PFSK-1 (cell line): ENCODE measurements at regions not wholly inside any gene's neighbourhood (a gene's known extent, or its start where the extent isn't known, plus 50 kb on each side); places are given as distances from the start of the nearest gene placed in this dataset.

Source experiments
- FOXP2 ChIP-seq: optimal IDR thresholded peaks from 2 replicates; pipeline ENCODE3; 2011; ENCODE audit warnings: borderline replicate concordance, control low read depth, inconsistent platforms; ENCODE audit not compliant: insufficient read depth; ENCODE audit errors: extremely low read length, extremely low read depth
- POLR2AphosphoS5 ChIP-seq: IDR thresholded peaks from 2 replicates; pipeline ENCODE4 v1.6.1; 2012; ENCODE audit warnings: low read depth, mild to moderate bottlenecking, control low read depth, low read length, moderate library complexity
- SIN3A ChIP-seq: IDR thresholded peaks from 2 replicates; pipeline ENCODE4 v1.6.1; 2012; ENCODE audit warnings: mild to moderate bottlenecking, low read length, moderate library complexity, borderline replicate concordance; ENCODE audit not compliant: insufficient read depth
- TAF1 ChIP-seq: IDR thresholded peaks from 2 replicates; pipeline ENCODE4 v1.6.1; 2012; ENCODE audit warnings: low read length, control low read depth, borderline replicate concordance; ENCODE audit not compliant: insufficient read depth
- TF ChIP-seq, protein P1 (sequence below), 2 experiments: IDR thresholded peaks; 2 replicates each; pipeline versions ENCODE4 v1.6.1 to v1.8.0; 2011 to 2012; ENCODE audit warnings: low read depth in 2 of 2, low read length in 2 of 2, control low read depth in 1 of 2, inconsistent platforms in 1 of 2, mild to moderate bottlenecking in 1 of 2, moderate library complexity in 1 of 2; ENCODE audit not compliant: insufficient read depth in 1 of 2

- no peak for TF ChIP-seq POLR2AphosphoS5
- no peak for TF ChIP-seq TAF1
- TF ChIP-seq, protein P1, sequence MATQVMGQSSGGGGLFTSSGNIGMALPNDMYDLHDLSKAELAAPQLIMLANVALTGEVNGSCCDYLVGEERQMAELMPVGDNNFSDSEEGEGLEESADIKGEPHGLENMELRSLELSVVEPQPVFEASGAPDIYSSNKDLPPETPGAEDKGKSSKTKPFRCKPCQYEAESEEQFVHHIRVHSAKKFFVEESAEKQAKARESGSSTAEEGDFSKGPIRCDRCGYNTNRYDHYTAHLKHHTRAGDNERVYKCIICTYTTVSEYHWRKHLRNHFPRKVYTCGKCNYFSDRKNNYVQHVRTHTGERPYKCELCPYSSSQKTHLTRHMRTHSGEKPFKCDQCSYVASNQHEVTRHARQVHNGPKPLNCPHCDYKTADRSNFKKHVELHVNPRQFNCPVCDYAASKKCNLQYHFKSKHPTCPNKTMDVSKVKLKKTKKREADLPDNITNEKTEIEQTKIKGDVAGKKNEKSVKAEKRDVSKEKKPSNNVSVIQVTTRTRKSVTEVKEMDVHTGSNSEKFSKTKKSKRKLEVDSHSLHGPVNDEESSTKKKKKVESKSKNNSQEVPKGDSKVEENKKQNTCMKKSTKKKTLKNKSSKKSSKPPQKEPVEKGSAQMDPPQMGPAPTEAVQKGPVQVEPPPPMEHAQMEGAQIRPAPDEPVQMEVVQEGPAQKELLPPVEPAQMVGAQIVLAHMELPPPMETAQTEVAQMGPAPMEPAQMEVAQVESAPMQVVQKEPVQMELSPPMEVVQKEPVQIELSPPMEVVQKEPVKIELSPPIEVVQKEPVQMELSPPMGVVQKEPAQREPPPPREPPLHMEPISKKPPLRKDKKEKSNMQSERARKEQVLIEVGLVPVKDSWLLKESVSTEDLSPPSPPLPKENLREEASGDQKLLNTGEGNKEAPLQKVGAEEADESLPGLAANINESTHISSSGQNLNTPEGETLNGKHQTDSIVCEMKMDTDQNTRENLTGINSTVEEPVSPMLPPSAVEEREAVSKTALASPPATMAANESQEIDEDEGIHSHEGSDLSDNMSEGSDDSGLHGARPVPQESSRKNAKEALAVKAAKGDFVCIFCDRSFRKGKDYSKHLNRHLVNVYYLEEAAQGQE (IDR thresholded peaks at IDR 0.05; ENCODE audit: insufficient read depth in 1 of 2, low read depth in 2 of 2, low read length in 2 of 2), result no peak
- no peak for TF ChIP-seq FOXP2
- no peak for TF ChIP-seq SIN3A
These were observed 811.3 kb downstream of the DHX35 start for GRCh38 chr20:39773380-39774000.

GRCh38 chr20:39767352-39767751 is 805.2 kb downstream of the DHX35 start:
- TF ChIP-seq POLR2AphosphoS5, result no peak
- TF ChIP-seq, protein P1 (IDR thresholded peaks at IDR 0.05; ENCODE audit: insufficient read depth in 1 of 2, low read depth in 2 of 2, low read length in 2 of 2), result no peak
- TF ChIP-seq FOXP2, result no peak
- TF ChIP-seq SIN3A, result no peak
- no peak for TF ChIP-seq TAF1

DNA sequence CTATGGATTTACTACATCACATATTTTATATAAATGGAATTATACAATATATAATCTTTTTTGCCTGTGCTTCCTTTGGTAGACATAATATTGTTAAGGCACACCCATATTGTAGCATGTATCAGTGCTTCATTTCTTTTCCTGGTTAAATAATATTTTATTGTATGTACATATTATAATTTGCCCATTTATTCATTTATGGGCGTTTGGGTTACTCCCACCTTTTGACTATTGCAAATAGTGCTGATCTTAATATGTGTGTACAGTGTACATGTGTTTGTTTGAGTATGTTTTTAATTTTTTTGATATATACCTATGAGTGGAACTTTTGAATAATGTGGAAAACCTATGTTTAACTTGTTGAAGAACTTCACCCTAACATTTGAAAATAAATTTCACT is 804.2 kb downstream of the DHX35 start:
- TF ChIP-seq, protein P1 (IDR thresholded peaks at IDR 0.05; ENCODE audit: insufficient read depth in 1 of 2, low read depth in 2 of 2, low read length in 2 of 2), result no peak
- TF ChIP-seq TAF1, result no peak
- no peak for TF ChIP-seq POLR2AphosphoS5
- no peak for TF ChIP-seq FOXP2
- no peak for TF ChIP-seq SIN3A

GRCh38 chr20:39762716-39763115 is 800.6 kb downstream of the DHX35 start:
- TF ChIP-seq, protein P1 (IDR thresholded peaks at IDR 0.05; ENCODE audit: insufficient read depth in 1 of 2, low read depth in 2 of 2, low read length in 2 of 2), result no peak

GRCh38 chr20:39758876-39759275 is 796.7 kb downstream of the DHX35 start:
- TF ChIP-seq FOXP2 (no peak), POLR2AphosphoS5 (no peak), TAF1 (no peak), SIN3A (no peak)
- TF ChIP-seq, protein P1 (IDR thresholded peaks at IDR 0.05; ENCODE audit: insufficient read depth in 1 of 2, low read depth in 2 of 2, low read length in 2 of 2), result no peak
